DND-41 (cell line): ENCODE measurements at regions not wholly inside any gene's neighbourhood (a gene's known extent, or its start where the extent isn't known, plus 50 kb on each side); places are given as distances from the start of the nearest gene placed in this dataset.

Experiments
- EZH2 ChIP-seq: IDR thresholded peaks from 3 replicates; pipeline ENCODE4 v1.6.1; 2012; ENCODE audit warnings: borderline replicate concordance, low read depth, mild to moderate bottlenecking, moderate library complexity, low read length, inconsistent platforms; ENCODE audit not compliant: severe bottlenecking
- TF ChIP-seq, protein P1 (sequence below): IDR thresholded peaks from 2 replicates; pipeline ENCODE4 v1.5.1; 2012; ENCODE audit warnings: borderline replicate concordance, low read length, moderate library complexity, mild to moderate bottlenecking; ENCODE audit not compliant: poor library complexity, severe bottlenecking; ENCODE audit errors: extremely low read depth

DNA sequence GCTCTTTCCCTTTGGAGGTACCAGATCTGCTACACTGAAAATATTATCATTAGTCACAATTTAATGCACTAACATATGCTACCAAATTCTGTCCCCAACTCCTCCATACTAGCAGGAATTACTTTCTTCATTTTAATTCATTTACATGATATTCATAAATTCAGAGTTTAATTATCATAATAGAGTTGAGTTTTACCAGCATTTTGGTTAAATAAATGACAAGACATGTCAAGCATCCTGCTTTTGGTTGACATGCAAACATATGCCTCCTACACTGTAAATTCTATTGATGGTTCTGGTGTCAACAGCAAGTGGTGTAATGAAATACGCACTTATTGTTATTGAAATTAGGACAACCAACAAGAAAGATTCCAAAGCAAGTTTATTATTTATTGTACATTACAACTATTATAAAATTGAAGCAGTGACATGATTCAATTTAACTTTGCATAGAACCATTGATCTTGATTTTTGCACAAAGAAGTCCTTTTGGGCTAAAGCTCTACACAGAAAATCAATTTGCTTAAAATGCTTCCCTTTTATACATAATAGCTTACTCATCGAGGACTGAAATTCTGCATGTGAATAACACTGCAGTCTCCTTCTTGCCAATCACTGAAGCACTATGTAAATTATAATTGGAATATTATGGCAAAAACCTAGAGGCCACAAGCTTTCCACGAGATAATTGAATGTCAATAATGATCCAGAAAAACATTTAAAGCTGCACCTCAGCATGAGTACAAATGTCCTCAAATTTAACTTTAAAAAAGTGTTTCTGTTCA lies 728.6 kb upstream of the ADGRL2 start:
- TF ChIP-seq, protein P1, sequence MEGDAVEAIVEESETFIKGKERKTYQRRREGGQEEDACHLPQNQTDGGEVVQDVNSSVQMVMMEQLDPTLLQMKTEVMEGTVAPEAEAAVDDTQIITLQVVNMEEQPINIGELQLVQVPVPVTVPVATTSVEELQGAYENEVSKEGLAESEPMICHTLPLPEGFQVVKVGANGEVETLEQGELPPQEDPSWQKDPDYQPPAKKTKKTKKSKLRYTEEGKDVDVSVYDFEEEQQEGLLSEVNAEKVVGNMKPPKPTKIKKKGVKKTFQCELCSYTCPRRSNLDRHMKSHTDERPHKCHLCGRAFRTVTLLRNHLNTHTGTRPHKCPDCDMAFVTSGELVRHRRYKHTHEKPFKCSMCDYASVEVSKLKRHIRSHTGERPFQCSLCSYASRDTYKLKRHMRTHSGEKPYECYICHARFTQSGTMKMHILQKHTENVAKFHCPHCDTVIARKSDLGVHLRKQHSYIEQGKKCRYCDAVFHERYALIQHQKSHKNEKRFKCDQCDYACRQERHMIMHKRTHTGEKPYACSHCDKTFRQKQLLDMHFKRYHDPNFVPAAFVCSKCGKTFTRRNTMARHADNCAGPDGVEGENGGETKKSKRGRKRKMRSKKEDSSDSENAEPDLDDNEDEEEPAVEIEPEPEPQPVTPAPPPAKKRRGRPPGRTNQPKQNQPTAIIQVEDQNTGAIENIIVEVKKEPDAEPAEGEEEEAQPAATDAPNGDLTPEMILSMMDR = no peak
- no peak for TF ChIP-seq EZH2
